VCaP (cell line): ENCODE measurements at regions not wholly inside any gene's neighbourhood (a gene's known extent, or its start where the extent isn't known, plus 50 kb on each side); places are given as distances from the start of the nearest gene placed in this dataset.
A peak's percentile ranks its signal among the peaks of the same experiment; 100 is the strongest.

Source experiments
- H3K27ac ChIP-seq: fragments of 450-650 bp; 2 replicates; pipeline ENCODE4 v1.5.1; 2017
- TF ChIP-seq, protein P1 (sequence below): fragments of 450-650 bp; conservative IDR thresholded peaks from 2 replicates; pipeline ENCODE4 v1.5.1; 2017; ENCODE audit warnings: mild to moderate bottlenecking, moderate library complexity

DNA sequence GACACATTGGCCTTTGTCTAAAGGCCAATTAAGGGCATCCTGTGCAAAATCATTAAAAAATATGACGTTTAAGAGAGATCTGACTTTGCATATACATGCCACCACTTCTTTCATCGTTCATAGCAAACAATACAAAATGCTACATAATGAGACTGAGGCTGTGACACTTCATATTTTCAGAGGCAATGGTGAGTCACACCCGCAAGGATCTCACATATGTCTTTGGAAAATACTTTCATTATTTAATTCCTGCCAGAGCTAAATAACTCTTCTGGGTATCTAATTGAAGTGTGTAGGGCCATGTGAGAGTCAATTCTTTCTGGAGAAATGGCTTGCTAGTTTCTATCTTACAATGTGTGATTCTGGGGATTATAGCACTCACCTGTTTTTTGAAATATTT is 222.8 kb upstream of the NLGN4Y start:
- TF ChIP-seq, protein P1, sequence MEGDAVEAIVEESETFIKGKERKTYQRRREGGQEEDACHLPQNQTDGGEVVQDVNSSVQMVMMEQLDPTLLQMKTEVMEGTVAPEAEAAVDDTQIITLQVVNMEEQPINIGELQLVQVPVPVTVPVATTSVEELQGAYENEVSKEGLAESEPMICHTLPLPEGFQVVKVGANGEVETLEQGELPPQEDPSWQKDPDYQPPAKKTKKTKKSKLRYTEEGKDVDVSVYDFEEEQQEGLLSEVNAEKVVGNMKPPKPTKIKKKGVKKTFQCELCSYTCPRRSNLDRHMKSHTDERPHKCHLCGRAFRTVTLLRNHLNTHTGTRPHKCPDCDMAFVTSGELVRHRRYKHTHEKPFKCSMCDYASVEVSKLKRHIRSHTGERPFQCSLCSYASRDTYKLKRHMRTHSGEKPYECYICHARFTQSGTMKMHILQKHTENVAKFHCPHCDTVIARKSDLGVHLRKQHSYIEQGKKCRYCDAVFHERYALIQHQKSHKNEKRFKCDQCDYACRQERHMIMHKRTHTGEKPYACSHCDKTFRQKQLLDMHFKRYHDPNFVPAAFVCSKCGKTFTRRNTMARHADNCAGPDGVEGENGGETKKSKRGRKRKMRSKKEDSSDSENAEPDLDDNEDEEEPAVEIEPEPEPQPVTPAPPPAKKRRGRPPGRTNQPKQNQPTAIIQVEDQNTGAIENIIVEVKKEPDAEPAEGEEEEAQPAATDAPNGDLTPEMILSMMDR: no peak

GRCh38 chrY:14328677-14329345 is 195.5 kb upstream of the NLGN4Y start:
- no peak overlapping the region for H3K27ac ChIP-seq
- TF ChIP-seq, protein P1: peak; percentile 61

More for the DNA sequence above, 222.8 kb upstream of the NLGN4Y start:
- no peak overlapping the region for H3K27ac ChIP-seq

DNA sequence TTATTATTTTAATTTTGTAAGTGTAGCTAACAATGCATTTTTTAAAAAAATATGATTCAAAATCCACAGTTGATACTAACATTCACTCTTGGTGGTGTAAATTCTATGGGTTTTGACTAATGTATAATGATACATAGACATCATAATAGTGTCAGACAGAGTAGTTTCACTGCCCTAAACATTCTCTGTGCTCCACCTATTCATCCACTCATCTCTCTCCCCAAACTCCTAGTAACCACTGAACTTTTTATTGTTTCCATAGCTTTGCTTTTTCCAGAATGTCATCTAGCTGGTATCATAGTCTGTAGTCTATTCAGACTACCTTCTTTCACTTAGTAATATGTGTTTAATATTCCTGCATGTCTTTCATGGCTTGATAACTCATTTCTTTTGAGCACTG is 194.0 kb upstream of the NLGN4Y start:
- TF ChIP-seq, protein P1: no peak
- H3K27ac ChIP-seq: no peak overlapping the region

GRCh38 chrY:14339524-14339923 is 184.8 kb upstream of the NLGN4Y start:
- TF ChIP-seq, protein P1: no peak
- H3K27ac ChIP-seq: no peak overlapping the region

GRCh38 chrY:14340459-14341143 is 183.7 kb upstream of the NLGN4Y start:
- TF ChIP-seq, protein P1: no peak
- no peak overlapping the region for H3K27ac ChIP-seq

- TF ChIP-seq, protein P1: no peak
- H3K27ac ChIP-seq: no peak overlapping the region
Measured at GRCh38 chrY:14344648-14345333, 179.5 kb upstream of the NLGN4Y start.

DNA sequence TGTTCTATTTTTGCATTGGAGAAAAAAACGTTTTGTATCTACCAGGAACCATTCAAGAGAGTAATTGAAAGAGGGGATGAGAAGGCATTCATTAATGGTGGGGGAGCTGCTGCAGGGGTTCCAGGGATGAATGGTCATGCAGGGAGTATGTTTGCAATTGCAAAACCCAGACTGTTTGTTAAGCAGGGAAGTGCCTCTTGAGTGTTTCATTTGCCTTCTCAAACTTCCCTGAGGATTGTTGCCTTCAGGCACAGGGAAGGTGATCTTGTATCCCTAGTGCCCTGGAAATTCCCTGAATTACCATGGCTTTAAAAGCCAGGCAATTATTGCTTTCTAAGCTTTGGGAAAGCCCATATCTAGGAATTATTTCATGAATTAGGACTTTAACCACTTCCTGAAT is 172.7 kb upstream of the NLGN4Y start:
- TF ChIP-seq, protein P1: no peak
- H3K27ac ChIP-seq: no peak overlapping the region
